ENCODE measurements at regions not wholly inside any gene's neighbourhood (a gene's known extent, or its start where the extent isn't known, plus 50 kb on each side); places are given as distances from the start of the nearest gene placed in this dataset.

GRCh38 chr4:120005527-120005926, 61.1 kb downstream of the MAD2L1 start:
- Histone ChIP-seq H2BK5ac (ENCODE audit: low read length) (no peak overlapping the region), H2BK12ac (ENCODE audit: low read length) (no peak overlapping the region), H3K18ac (ENCODE audit: low read length) (no peak overlapping the region), H3K79me1 (ENCODE audit: low read depth, low read length) (no peaks in the 10 kb centered on the region), H3K4me3 (ENCODE audit: low read length in 2 of 2) (no peak overlapping the region), H3K27me3 (ENCODE audit: control insufficient read depth in 3 of 3, insufficient read depth in 3 of 3, low read depth in 1 of 3, low read length in 3 of 3) (no peaks in the 10 kb centered on the region), H4K91ac (ENCODE audit: low read depth, low read length, poor library complexity) (no peak overlapping the region), H2BK15ac (ENCODE audit: low read length) (no peak overlapping the region), H3K9me3 (replicated peaks in 1 of 2; ENCODE audit: control insufficient read depth in 2 of 2, insufficient read depth in 1 of 2, low read depth in 1 of 2, low read length in 2 of 2) (no peaks in the 10 kb centered on the region), H3K36me3 (replicated peaks in 1 of 2; ENCODE audit: control insufficient read depth in 2 of 2, insufficient read depth in 2 of 2, low read length in 2 of 2) (no peaks in the 10 kb centered on the region), H3K23ac (ENCODE audit: low read depth, low read length, poor library complexity) (no peak overlapping the region), H2AFZ (ENCODE audit: low read length) (no peak overlapping the region), H2BK120ac (ENCODE audit: low read depth, low read length) (no peak overlapping the region), H3K4me1 (ENCODE audit: control insufficient read depth in 2 of 2, insufficient read depth in 1 of 2, low read depth in 1 of 2, low read length in 2 of 2) (no peaks in the 10 kb centered on the region), H4K8ac (ENCODE audit: low read depth, low read length) (no peak overlapping the region), H2AK5ac (ENCODE audit: low read depth, low read length) (no peak overlapping the region), H3K4me2 (ENCODE audit: insufficient read depth, low read length, poor library complexity, severe bottlenecking) (no peak overlapping the region), H3K9ac (ENCODE audit: low read depth, low read length, poor library complexity) (no peak overlapping the region), H3K14ac (ENCODE audit: low read length) (no peak overlapping the region), H3K27ac (replicated peaks; ENCODE audit: low read length) (no peak overlapping the region), H3K4ac (ENCODE audit: low read length) (no peak overlapping the region)
- no peak for DNase-seq (ENCODE audit: low spot score)

- no CpG with 5 or more reads among the region's 2 CpGs for WGBS, 2 donors (ENCODE audit: extremely low coverage in 2 of 2, insufficient read length in 2 of 2, insufficient replicate concordance in 1 of 2)
- Histone ChIP-seq H3K36me3 (replicated peaks in 1 of 2; ENCODE audit: control insufficient read depth in 2 of 2, insufficient read depth in 2 of 2, low read length in 2 of 2) (no peaks in the 10 kb centered on the region), H3K23ac (ENCODE audit: low read depth, low read length, poor library complexity) (no peak overlapping the region), H2AFZ (ENCODE audit: low read length) (no peak overlapping the region), H3K18ac (ENCODE audit: low read length) (no peak overlapping the region), H3K27me3 (ENCODE audit: control insufficient read depth in 3 of 3, insufficient read depth in 3 of 3, low read depth in 1 of 3, low read length in 3 of 3) (no peaks in the 10 kb centered on the region), H2AK5ac (ENCODE audit: low read depth, low read length) (no peak overlapping the region), H4K8ac (ENCODE audit: low read depth, low read length) (no peak overlapping the region), H2BK12ac (ENCODE audit: low read length) (no peak overlapping the region), H3K4ac (ENCODE audit: low read length) (no peak overlapping the region), H3K9ac (ENCODE audit: low read depth, low read length, poor library complexity) (no peak overlapping the region), H3K79me1 (ENCODE audit: low read depth, low read length) (no peaks in the 10 kb centered on the region), H3K14ac (ENCODE audit: low read length) (no peak overlapping the region), H2BK120ac (ENCODE audit: low read depth, low read length) (no peak overlapping the region), H2BK15ac (ENCODE audit: low read length) (no peak overlapping the region), H3K4me3 (ENCODE audit: low read length in 2 of 2) (no peak overlapping the region), H2BK5ac (ENCODE audit: low read length) (no peak overlapping the region), H3K4me2 (ENCODE audit: insufficient read depth, low read length, poor library complexity, severe bottlenecking) (no peak overlapping the region), H3K9me3 (replicated peaks in 1 of 2; ENCODE audit: control insufficient read depth in 2 of 2, insufficient read depth in 1 of 2, low read depth in 1 of 2, low read length in 2 of 2) (no peaks in the 10 kb centered on the region), H3K27ac (replicated peaks; ENCODE audit: low read length) (no peak overlapping the region), H3K4me1 (ENCODE audit: control insufficient read depth in 2 of 2, insufficient read depth in 1 of 2, low read depth in 1 of 2, low read length in 2 of 2) (no peaks in the 10 kb centered on the region), H4K91ac (ENCODE audit: low read depth, low read length, poor library complexity) (no peak overlapping the region)
- no peak for DNase-seq (ENCODE audit: low spot score)
Observed at GRCh38 chr4:120005076-120005475, 61.6 kb downstream of the MAD2L1 start.

GRCh38 chr4:120004054-120004453, 62.6 kb downstream of the MAD2L1 start:
- no peak overlapping the region for H3K4ac ChIP-seq (ENCODE audit: low read length)
- WGBS, 2 donors (ENCODE audit: extremely low coverage in 2 of 2, insufficient read length in 2 of 2, insufficient replicate concordance in 1 of 2), result no CpG with 5 or more reads among the region's 4 CpGs
- no peak overlapping the region for H3K27ac ChIP-seq (replicated peaks; ENCODE audit: low read length)
- H2BK15ac ChIP-seq (ENCODE audit: low read length), result no peak overlapping the region
- no peak overlapping the region for H3K4me2 ChIP-seq (ENCODE audit: insufficient read depth, low read length, poor library complexity, severe bottlenecking)
- H2AK5ac ChIP-seq (ENCODE audit: low read depth, low read length), result no peak overlapping the region
- H2BK12ac ChIP-seq (ENCODE audit: low read length), result no peak overlapping the region
- DNase-seq (ENCODE audit: low spot score), result no peak
- H2BK120ac ChIP-seq (ENCODE audit: low read depth, low read length), result no peak overlapping the region
- H3K18ac ChIP-seq (ENCODE audit: low read length), result no peak overlapping the region
- H3K4me3 ChIP-seq (ENCODE audit: low read length in 2 of 2), result no peak overlapping the region
- H3K23ac ChIP-seq (ENCODE audit: low read depth, low read length, poor library complexity), result no peak overlapping the region
- no peaks in the 10 kb centered on the region for H3K79me1 ChIP-seq (ENCODE audit: low read depth, low read length)
- H2AFZ ChIP-seq (ENCODE audit: low read length), result no peak overlapping the region
- no peak overlapping the region for H4K91ac ChIP-seq (ENCODE audit: low read depth, low read length, poor library complexity)
- no peaks in the 10 kb centered on the region for H3K4me1 ChIP-seq (ENCODE audit: control insufficient read depth in 2 of 2, insufficient read depth in 1 of 2, low read depth in 1 of 2, low read length in 2 of 2)
- no peak overlapping the region for H3K14ac ChIP-seq (ENCODE audit: low read length)
- H2BK5ac ChIP-seq (ENCODE audit: low read length), result no peak overlapping the region
- no peak overlapping the region for H4K8ac ChIP-seq (ENCODE audit: low read depth, low read length)
- no peaks in the 10 kb centered on the region for H3K27me3 ChIP-seq (ENCODE audit: control insufficient read depth in 3 of 3, insufficient read depth in 3 of 3, low read depth in 1 of 3, low read length in 3 of 3)
- H3K9me3 ChIP-seq (replicated peaks in 1 of 2; ENCODE audit: control insufficient read depth in 2 of 2, insufficient read depth in 1 of 2, low read depth in 1 of 2, low read length in 2 of 2), result no peaks in the 10 kb centered on the region
- no peaks in the 10 kb centered on the region for H3K36me3 ChIP-seq (replicated peaks in 1 of 2; ENCODE audit: control insufficient read depth in 2 of 2, insufficient read depth in 2 of 2, low read length in 2 of 2)
- H3K9ac ChIP-seq (ENCODE audit: low read depth, low read length, poor library complexity), result no peak overlapping the region

- H3K4me2 ChIP-seq (ENCODE audit: insufficient read depth, low read length, poor library complexity, severe bottlenecking), result no peak overlapping the region
- H3K79me1 ChIP-seq (ENCODE audit: low read depth, low read length), result no peaks in the 10 kb centered on the region
- H3K18ac ChIP-seq (ENCODE audit: low read length), result no peak overlapping the region
- H2BK12ac ChIP-seq (ENCODE audit: low read length), result no peak overlapping the region
- no peak overlapping the region for H3K4me3 ChIP-seq (ENCODE audit: low read length in 2 of 2)
- H3K9ac ChIP-seq (ENCODE audit: low read depth, low read length, poor library complexity), result no peak overlapping the region
- no peak overlapping the region for H3K14ac ChIP-seq (ENCODE audit: low read length)
- H4K91ac ChIP-seq (ENCODE audit: low read depth, low read length, poor library complexity), result no peak overlapping the region
- no peaks in the 10 kb centered on the region for H3K9me3 ChIP-seq (replicated peaks in 1 of 2; ENCODE audit: control insufficient read depth in 2 of 2, insufficient read depth in 1 of 2, low read depth in 1 of 2, low read length in 2 of 2)
- H3K36me3 ChIP-seq (replicated peaks in 1 of 2; ENCODE audit: control insufficient read depth in 2 of 2, insufficient read depth in 2 of 2, low read length in 2 of 2), result no peaks in the 10 kb centered on the region
- H2AFZ ChIP-seq (ENCODE audit: low read length), result no peak overlapping the region
- WGBS, 2 donors (ENCODE audit: extremely low coverage in 2 of 2, insufficient read length in 2 of 2, insufficient replicate concordance in 1 of 2), result no CpG with 5 or more reads among the region's 3 CpGs
- DNase-seq (ENCODE audit: low spot score), result no peak
- H2BK120ac ChIP-seq (ENCODE audit: low read depth, low read length), result no peak overlapping the region
- no peak overlapping the region for H3K27ac ChIP-seq (replicated peaks; ENCODE audit: low read length)
- H2AK5ac ChIP-seq (ENCODE audit: low read depth, low read length), result no peak overlapping the region
- H3K23ac ChIP-seq (ENCODE audit: low read depth, low read length, poor library complexity), result no peak overlapping the region
- no peak overlapping the region for H2BK15ac ChIP-seq (ENCODE audit: low read length)
- H4K8ac ChIP-seq (ENCODE audit: low read depth, low read length), result no peak overlapping the region
- H3K4ac ChIP-seq (ENCODE audit: low read length), result no peak overlapping the region
- no peak overlapping the region for H2BK5ac ChIP-seq (ENCODE audit: low read length)
- H3K27me3 ChIP-seq (ENCODE audit: control insufficient read depth in 3 of 3, insufficient read depth in 3 of 3, low read depth in 1 of 3, low read length in 3 of 3), result no peaks in the 10 kb centered on the region
- H3K4me1 ChIP-seq (ENCODE audit: control insufficient read depth in 2 of 2, insufficient read depth in 1 of 2, low read depth in 1 of 2, low read length in 2 of 2), result no peaks in the 10 kb centered on the region
Observed at GRCh38 chr4:120003193-120003592, 63.5 kb downstream of the MAD2L1 start.
